ENCODE measurements at regions not wholly inside any gene's neighbourhood (a gene's known extent, or its start where the extent isn't known, plus 50 kb on each side); places are given as distances from the start of the nearest gene placed in this dataset.
A peak's percentile ranks its signal among the peaks of the same experiment; 100 is the strongest.

DNA sequence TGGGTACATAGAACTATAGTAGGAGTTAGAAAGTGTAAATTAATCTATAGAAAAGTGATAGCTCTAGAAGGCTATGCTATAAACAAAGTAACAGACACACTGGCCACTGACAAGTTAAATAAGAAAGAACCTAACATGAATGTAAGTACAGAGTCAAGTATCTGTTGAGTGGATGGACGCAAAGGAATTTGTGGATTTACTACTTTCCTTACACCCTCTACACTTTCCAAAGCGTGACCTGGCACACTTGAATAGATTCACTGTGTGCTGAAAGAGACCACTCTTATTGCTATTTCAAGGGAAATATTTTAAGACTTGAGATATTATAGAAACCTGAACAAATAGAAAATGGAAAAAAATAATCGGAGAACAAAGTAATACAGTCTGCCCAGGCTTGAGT lies 142.8 kb upstream of the SAMSN1 start:
- ATAC-seq (ENCODE audit: poor library complexity) (no peak), DNase-seq (no peak)
- H3K27me3 ChIP-seq (ENCODE audit: control insufficient read depth in 1 of 2, insufficient read depth in 2 of 2, low read length in 2 of 2) = no peaks in the 10 kb centered on the region
- H3K27me3 Mint-ChIP-seq = no peaks in the 10 kb centered on the region
- no peak overlapping the region for H3K27ac Mint-ChIP-seq
- CTCF ChIA-PET = no interaction called here
- peaks cover 10% of the 10 kb centered on the region for H3K4me1 ChIP-seq (ENCODE audit: insufficient read depth, low read length)
- POLR2A ChIA-PET = no interaction called here
- intact Hi-C loops (cut with DNase I, micrococcal nuclease) = no loop called here
- H3K36me3 Mint-ChIP-seq (ENCODE audit: low read depth) = no peaks in the 10 kb centered on the region
- H3K9me3 ChIP-seq (ENCODE audit: control insufficient read depth in 1 of 2, insufficient read depth in 1 of 2, low read length in 2 of 2) = no peaks in the 10 kb centered on the region
- H3K27ac ChIP-seq (ENCODE audit: low read depth in 1 of 2, low read length in 2 of 2) = no peak overlapping the region
- no peak overlapping the region for H3K4me3 Mint-ChIP-seq
- H3K9me3 Mint-ChIP-seq = no peaks in the 10 kb centered on the region
- H3K36me3 ChIP-seq (ENCODE audit: insufficient read depth, low read length) = no peaks in the 10 kb centered on the region
- no peak overlapping the region for H3K4me3 ChIP-seq (ENCODE audit: low read length)
- TF ChIP-seq, protein P1, sequence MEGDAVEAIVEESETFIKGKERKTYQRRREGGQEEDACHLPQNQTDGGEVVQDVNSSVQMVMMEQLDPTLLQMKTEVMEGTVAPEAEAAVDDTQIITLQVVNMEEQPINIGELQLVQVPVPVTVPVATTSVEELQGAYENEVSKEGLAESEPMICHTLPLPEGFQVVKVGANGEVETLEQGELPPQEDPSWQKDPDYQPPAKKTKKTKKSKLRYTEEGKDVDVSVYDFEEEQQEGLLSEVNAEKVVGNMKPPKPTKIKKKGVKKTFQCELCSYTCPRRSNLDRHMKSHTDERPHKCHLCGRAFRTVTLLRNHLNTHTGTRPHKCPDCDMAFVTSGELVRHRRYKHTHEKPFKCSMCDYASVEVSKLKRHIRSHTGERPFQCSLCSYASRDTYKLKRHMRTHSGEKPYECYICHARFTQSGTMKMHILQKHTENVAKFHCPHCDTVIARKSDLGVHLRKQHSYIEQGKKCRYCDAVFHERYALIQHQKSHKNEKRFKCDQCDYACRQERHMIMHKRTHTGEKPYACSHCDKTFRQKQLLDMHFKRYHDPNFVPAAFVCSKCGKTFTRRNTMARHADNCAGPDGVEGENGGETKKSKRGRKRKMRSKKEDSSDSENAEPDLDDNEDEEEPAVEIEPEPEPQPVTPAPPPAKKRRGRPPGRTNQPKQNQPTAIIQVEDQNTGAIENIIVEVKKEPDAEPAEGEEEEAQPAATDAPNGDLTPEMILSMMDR (IDR thresholded peaks at IDR 0.05) = no peak
- peaks cover 23% of the 10 kb centered on the region for H3K4me1 Mint-ChIP-seq (ENCODE audit: low read depth)

DNA sequence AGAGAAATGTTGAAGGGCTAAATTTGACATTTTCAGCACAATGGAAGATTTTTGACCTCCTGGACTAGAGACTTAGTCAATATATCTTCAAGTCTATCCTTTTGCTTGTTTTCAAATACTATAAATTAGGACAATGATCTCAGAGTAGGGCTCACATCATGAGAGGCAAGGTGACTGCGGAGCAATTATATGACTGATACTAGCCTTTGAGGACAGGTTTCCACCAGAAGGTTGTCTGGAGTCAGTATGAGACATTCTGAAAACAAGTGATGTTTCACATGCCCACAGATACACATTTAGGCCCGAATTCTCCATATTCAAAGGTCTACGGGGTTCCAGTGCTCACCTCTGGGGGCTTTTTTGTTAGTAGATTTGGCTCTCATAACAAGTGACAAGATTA lies 142.3 kb upstream of the SAMSN1 start:
- no peak for ATAC-seq (ENCODE audit: poor library complexity)

DNA sequence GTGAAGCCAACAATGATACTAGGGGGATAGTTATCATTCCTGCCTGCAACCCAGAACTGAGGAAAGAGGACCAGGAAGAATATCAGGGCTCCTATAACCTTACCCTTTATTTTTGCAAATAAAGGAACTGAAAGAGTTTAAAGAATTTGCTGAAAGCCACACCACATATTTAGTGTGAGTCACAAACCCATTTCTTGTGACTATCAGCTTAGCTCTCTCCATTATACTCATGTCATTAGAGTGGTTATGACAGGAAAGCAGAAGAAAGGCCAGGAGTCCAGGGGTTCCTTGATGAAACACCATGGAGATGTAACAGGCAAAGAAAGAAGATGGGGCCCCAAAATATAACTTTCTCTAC lies 141.1 kb upstream of the SAMSN1 start:
- peaks cover 13% of the 10 kb centered on the region for H3K4me1 ChIP-seq (ENCODE audit: insufficient read depth, low read length)
- Mint-ChIP-seq H3K4me1 (ENCODE audit: low read depth) (peaks cover 36% of the 10 kb centered on the region), H3K9me3 (no peaks in the 10 kb centered on the region), H3K27me3 (no peaks in the 10 kb centered on the region), H3K27ac (no peak overlapping the region), H3K36me3 (ENCODE audit: low read depth) (no peaks in the 10 kb centered on the region), H3K4me3 (no peak overlapping the region)
- H3K36me3 ChIP-seq (ENCODE audit: insufficient read depth, low read length) = no peaks in the 10 kb centered on the region
- no peaks in the 10 kb centered on the region for H3K9me3 ChIP-seq (ENCODE audit: control insufficient read depth in 1 of 2, insufficient read depth in 1 of 2, low read length in 2 of 2)
- intact Hi-C loops (cut with DNase I, micrococcal nuclease) = no loop called here
- POLR2A ChIA-PET = interaction anchor here (2.6 kb wide), 1 partner anchor 11 kb away, joined by 13 read pairs; no protein-coding TSS in a partner anchor
- TF ChIP-seq, protein P1 (IDR thresholded peaks at IDR 0.05) = no peak
- no peak overlapping the region for H3K4me3 ChIP-seq (ENCODE audit: low read length)
- no peak for ATAC-seq (ENCODE audit: poor library complexity)
- CTCF ChIA-PET = no interaction called here
- H3K27ac ChIP-seq (ENCODE audit: low read depth in 1 of 2, low read length in 2 of 2) = no peak overlapping the region
- H3K27me3 ChIP-seq (ENCODE audit: control insufficient read depth in 1 of 2, insufficient read depth in 2 of 2, low read length in 2 of 2) = no peaks in the 10 kb centered on the region
- DNase-seq = peak in 3 of 14 experiments; percentile 10 to 47 (median 40)

More for the DNA sequence above, 142.3 kb upstream of the SAMSN1 start:
- Histone ChIP-seq H3K4me1 (ENCODE audit: insufficient read depth, low read length) (peaks cover 10% of the 10 kb centered on the region), H3K27ac (ENCODE audit: low read depth in 1 of 2, low read length in 2 of 2) (no peak overlapping the region), H3K27me3 (ENCODE audit: control insufficient read depth in 1 of 2, insufficient read depth in 2 of 2, low read length in 2 of 2) (no peaks in the 10 kb centered on the region), H3K4me3 (ENCODE audit: low read length) (no peak overlapping the region), H3K9me3 (ENCODE audit: control insufficient read depth in 1 of 2, insufficient read depth in 1 of 2, low read length in 2 of 2) (no peaks in the 10 kb centered on the region), H3K36me3 (ENCODE audit: insufficient read depth, low read length) (no peaks in the 10 kb centered on the region)
- TF ChIP-seq, protein P1 (IDR thresholded peaks at IDR 0.05) = no peak
- H3K9me3 Mint-ChIP-seq = no peaks in the 10 kb centered on the region
- ChIA-PET CTCF (no interaction called here), POLR2A (interaction anchor here (2.6 kb wide), 1 partner anchor 12 kb away, joined by 13 read pairs; no protein-coding TSS in a partner anchor)
- intact Hi-C loops (cut with DNase I, micrococcal nuclease) = no loop called here
- no peaks in the 10 kb centered on the region for H3K36me3 Mint-ChIP-seq (ENCODE audit: low read depth)
- no peaks in the 10 kb centered on the region for H3K27me3 Mint-ChIP-seq
- no peak overlapping the region for H3K4me3 Mint-ChIP-seq
- peaks cover 25% of the 10 kb centered on the region for H3K4me1 Mint-ChIP-seq (ENCODE audit: low read depth)
- H3K27ac Mint-ChIP-seq = no peak overlapping the region
- no peak for DNase-seq
